ENCODE measurements at regions not wholly inside any gene's neighbourhood (a gene's known extent, or its start where the extent isn't known, plus 50 kb on each side); places are given as distances from the start of the nearest gene placed in this dataset.

- DNase-seq: no peak
These were observed 254.7 kb upstream of the KLHL1 start for GRCh38 chr13:70362820-70363570.

GRCh38 chr13:70357031-70357430 is 248.8 kb upstream of the KLHL1 start:
- DNase-seq: no peak

GRCh38 chr13:70353096-70353495 is 244.8 kb upstream of the KLHL1 start:
- no peak for DNase-seq

GRCh38 chr13:70347947-70348620 is 239.8 kb upstream of the KLHL1 start:
- DNase-seq: no peak

GRCh38 chr13:70339738-70340137 is 231.5 kb upstream of the KLHL1 start:
- DNase-seq: no peak

GRCh38 chr13:70338609-70339008 is 230.4 kb upstream of the KLHL1 start:
- no peak for DNase-seq

GRCh38 chr13:70336866-70337265 is 228.6 kb upstream of the KLHL1 start:
- DNase-seq: no peak

- no peak for DNase-seq
These were observed 225.5 kb upstream of the KLHL1 start for GRCh38 chr13:70333752-70334151.

- no peak for DNase-seq
These were observed 222.6 kb upstream of the KLHL1 start for GRCh38 chr13:70330697-70331361.

GRCh38 chr13:70324519-70324918 is 216.3 kb upstream of the KLHL1 start:
- no peak for DNase-seq

- DNase-seq: no peak
These were observed 202.9 kb upstream of the KLHL1 start for GRCh38 chr13:70311191-70311590.

GRCh38 chr13:70310396-70311119 is 202.3 kb upstream of the KLHL1 start:
- DNase-seq: no peak

GRCh38 chr13:70297189-70297616 is 189.0 kb upstream of the KLHL1 start:
- no peak for DNase-seq

GRCh38 chr13:70284371-70284770 is 176.1 kb upstream of the KLHL1 start:
- no peak for DNase-seq

GRCh38 chr13:70275841-70276240 is 167.6 kb upstream of the KLHL1 start:
- DNase-seq: no peak

GRCh38 chr13:70255406-70255991 is 147.2 kb upstream of the KLHL1 start:
- DNase-seq: no peak

- no peak for DNase-seq
These were observed 145.6 kb upstream of the KLHL1 start for GRCh38 chr13:70253834-70254233.

GRCh38 chr13:70253411-70253810 is 145.2 kb upstream of the KLHL1 start:
- no peak for DNase-seq

- no peak for DNase-seq
These were observed 141.2 kb upstream of the KLHL1 start for GRCh38 chr13:70249332-70250064.

GRCh38 chr13:70237131-70237530 is 128.9 kb upstream of the KLHL1 start:
- no peak for DNase-seq

GRCh38 chr13:70235565-70235964 is 127.3 kb upstream of the KLHL1 start:
- DNase-seq: no peak

GRCh38 chr13:70223911-70224310 is 115.7 kb upstream of the KLHL1 start:
- no peak for DNase-seq

Data from CD4-positive, alpha-beta T cell treated with Interferon alpha-2 for 1 hour (primary cell).